GM19463 (cell line): ENCODE measurements at regions not wholly inside any gene's neighbourhood (a gene's known extent, or its start where the extent isn't known, plus 50 kb on each side); places are given as distances from the start of the nearest gene placed in this dataset.

Experiments
- ATAC-seq: cut with Tn5 transposase; IDR thresholded peaks from one replicate; pipeline ENCODE4 v1.9.1; 2021; ENCODE audit warnings: mild to moderate bottlenecking, moderate library complexity; ENCODE audit not compliant: unreplicated experiment

DNA sequence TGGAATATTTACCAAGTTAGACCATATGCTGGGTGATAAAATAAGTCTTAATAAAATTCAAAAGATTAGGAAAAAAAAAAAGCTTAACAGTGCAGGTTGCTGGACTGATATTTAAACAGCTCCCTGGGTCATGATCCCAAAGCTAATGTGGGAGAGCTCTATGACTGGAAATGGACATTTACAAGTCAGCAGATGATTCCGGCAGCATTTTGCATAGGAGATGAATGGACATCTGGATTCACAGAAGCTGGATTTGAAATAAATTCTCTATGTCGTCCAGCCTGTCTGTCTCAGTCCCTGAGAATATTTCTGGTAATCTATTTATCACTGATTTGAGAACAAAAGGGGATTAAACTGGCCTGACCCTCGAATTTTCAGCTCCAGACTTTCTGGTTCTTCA is 52.3 kb upstream of the KLHL25 start:
- ATAC-seq, result no peak

DNA sequence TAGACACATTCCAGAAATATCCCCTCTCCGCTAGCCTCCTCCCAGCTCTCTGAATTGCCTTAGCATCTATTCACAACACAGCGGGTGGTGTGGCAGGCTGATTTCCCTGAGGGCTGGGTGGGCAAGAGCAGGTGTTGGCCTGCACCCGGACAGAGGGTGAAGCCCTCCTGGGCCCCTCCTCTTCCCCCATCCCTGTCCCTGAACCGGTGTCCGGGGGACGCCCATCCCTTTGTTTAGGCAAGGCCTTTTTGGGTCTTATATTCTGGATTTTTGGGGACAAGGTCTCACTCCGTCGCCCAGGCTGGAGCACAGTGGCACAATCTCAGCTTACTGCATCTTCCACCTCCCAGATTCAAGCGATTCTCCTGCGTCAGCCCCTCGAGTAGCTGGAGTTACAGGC is 55.2 kb upstream of the KLHL25 start:
- no peak for ATAC-seq

DNA sequence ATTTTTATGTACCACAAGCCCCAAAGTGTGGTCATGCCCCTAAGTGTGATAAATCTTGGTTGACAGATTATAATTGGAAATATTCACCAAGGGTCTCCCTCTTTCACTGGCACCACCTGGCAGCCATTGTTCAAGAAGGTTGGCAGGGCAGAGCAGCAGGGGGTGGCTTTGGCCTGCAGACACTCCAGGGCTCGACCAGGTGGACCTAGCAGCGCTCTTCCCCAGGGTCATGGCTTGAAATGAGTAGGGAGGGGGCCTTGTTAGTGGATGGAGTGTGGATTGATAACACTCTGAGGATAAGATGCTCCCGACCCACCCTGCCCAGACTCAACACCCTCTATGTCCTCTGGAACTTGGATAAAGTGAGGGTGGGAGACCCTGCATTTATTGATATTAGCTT is 58.2 kb upstream of the KLHL25 start:
- ATAC-seq, result no peak

DNA sequence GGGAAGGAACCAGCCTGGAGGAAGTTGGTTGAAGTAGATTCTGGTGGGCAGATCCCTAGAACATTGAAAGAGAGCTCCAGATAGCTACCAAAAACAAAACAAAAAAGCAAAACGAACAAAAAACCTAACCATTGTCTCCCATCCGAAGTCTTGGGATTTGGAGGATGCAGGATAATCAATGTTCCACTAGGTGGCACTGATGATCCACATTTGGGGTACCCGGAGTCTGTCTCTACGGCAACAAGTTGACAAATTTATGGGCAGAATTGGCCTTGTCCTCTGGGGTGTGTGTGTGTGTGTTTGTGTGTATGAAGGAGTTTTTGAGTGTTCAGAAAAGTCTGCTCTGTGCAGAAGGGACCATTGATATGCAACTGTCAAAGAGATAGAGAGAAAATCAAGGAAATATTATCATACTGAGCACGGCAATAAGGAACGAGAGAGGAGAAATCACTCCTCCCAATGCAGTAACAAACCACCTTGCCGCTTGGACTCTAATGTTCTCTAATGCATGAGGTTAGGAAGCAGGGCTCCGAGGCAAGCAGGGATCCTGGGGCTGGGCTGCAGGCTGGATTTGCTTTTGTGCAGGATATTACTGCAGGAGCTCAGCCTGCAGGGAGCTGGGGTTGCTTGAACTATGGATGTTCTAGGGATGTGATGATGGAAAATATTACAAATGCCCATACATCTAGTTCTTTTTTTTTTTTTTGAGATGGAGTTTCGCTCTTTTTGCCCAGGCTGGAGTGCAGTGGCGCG is 59.8 kb upstream of the KLHL25 start:
- peak; percentile 46 for ATAC-seq

DNA sequence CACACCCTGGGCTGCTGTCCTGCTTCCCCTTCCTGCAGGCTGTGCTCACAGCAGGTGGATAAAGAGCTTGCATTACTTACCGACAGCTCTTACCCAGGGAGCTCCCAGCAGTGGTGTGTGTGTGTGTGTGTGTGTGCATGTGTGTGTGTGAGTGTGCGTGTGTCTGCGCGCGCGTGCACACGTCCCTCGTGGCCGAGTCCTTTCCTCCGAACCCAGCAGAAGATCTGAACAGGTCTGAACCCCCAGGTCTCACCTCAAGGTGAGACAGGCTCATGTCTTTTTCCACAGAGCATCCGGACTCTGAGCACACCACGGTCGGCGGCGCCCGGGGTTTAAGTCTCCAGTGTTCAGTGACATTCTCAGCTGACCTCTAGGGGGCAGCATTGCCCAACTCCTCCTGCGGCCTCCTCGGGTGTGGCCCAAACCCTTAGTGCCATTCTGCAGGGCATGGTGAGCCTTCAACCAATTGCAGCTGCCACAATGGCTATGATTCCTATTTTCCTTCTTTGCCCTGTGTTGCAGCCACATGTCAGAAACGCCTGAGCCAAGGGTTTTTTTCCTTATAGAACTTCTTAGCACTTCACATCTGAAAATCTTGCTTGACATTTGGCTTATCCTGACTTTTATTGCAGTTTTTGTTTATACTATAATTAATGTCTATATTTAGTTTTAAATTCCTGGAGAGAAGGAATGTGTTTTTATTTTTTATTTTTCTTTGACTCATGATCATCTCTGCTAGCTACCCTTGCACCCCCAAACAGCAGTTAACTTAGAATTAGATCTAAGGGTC is 64.1 kb upstream of the KLHL25 start:
- ATAC-seq, result peak; percentile 93

DNA sequence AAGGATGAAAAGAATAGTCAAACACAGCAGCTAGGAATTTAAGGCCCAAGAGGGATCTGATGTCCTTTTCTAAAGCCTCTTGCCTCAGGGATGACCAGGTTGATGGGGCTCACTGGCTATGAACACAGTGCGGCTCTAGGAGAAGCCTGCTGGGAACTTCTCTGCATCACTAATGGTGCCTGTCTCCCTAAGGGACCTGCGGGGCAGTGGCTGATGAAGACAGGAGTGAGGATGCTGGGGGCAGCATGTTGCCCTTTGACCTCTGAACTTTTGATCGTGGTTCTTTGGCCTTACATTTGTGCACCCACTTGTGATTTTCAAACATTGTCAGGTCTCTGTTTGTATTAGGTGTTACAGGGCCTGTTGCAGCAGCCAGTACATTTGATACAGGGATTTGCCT is 64.9 kb upstream of the KLHL25 start:
- ATAC-seq, result no peak

DNA sequence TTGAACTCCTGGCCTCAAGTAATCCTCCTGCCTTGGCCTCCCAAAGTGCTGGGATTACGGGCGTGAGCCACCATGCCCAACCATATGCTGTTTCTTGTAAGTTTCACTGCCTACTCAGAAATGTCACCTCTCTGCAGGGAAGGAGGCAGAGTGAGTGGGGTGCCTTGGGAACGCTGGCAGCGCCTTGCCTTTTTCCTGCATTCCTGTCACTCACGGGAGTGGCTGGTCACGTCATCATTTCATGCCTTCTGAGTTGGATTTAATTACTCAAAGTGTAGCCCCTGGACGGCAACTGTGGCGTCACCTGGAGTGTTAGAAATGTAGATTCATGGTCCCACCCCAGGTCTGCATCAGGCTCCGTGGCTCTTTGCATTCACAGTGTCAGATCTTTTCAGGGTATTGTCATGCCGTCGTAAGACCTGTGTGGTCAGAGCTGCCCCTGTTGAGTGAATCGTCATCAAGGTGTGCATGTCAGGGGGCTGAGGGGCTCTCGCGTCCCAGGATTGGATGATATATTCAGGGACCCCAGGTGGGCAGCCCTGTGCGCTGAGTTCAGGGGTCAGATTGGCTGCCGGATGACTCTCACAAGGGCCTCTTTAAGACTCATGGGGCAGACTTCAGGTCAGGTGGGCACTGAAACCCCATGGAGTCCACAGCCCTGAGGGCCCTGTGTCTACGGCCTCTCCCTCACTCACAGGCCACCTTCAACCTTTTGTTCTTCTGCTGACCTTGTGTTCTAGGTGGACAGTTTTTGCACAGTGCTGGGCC is 65.9 kb upstream of the KLHL25 start:
- ATAC-seq, result no peak

DNA sequence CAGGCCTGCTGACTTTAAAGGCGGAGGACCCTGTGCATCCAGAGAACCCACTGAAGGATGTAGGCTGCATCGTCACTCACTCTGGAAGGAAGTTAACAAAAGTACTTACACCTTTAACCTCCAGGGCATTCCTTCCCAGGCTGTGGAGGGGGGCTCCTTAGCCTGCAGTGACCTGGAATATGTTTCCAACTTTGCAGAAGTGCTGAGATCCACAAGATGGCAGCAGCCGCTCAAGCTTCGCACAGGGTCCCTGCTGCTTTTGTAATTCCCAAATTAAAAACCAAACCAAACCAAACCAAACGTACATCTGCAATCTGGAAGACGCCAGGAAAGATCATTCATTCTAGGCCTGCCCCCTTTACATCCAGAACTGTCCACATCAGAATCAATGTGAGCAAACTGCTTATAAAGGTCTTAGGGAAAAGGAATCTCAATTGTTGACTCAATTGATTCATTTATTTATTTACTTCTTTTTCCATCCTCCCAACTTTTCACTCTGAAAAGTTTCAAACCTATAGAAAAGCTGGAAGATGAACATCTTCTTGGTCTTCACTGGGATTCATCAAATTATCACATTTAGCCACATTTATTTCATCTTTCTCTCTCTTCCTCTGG is 70.5 kb upstream of the KLHL25 start:
- ATAC-seq, result no peak

DNA sequence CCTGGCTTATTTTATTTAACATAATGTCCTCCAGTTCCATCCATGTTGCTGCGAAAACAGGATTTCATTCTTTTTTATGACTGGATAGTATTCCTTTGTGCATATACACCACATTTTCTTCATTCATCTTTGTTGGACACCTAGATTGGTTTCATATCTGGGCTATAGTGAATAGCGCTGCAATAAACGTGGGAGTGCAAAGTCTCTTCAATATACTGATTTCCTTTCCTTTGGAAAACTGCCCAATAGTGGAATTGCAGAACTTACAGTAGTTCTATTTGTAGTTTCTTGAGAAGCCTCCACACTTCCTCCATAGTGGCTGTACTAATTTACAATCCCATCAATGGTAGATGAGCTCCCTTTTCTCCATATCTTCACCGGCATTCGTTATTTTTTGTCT is 72.5 kb upstream of the KLHL25 start:
- ATAC-seq, result no peak

DNA sequence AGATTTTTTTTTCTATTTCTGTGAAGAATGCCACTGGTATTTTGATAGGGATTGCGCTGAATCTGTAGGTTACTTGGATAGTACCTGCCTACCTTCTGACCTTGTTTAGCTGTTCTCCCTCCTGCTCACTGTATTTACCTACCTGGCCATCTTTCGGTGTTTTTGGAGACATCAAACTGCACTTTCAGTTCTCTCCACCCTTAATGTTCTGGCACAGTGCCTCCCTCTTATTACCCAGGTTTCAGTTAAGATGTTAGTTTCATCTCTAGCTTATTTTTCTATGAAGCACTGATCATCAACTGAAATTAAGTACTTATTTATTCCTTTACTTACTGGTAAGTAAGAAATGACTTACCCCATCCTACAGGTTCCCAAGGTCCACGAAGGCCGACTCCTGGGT is 74.4 kb upstream of the KLHL25 start:
- ATAC-seq, result no peak

DNA sequence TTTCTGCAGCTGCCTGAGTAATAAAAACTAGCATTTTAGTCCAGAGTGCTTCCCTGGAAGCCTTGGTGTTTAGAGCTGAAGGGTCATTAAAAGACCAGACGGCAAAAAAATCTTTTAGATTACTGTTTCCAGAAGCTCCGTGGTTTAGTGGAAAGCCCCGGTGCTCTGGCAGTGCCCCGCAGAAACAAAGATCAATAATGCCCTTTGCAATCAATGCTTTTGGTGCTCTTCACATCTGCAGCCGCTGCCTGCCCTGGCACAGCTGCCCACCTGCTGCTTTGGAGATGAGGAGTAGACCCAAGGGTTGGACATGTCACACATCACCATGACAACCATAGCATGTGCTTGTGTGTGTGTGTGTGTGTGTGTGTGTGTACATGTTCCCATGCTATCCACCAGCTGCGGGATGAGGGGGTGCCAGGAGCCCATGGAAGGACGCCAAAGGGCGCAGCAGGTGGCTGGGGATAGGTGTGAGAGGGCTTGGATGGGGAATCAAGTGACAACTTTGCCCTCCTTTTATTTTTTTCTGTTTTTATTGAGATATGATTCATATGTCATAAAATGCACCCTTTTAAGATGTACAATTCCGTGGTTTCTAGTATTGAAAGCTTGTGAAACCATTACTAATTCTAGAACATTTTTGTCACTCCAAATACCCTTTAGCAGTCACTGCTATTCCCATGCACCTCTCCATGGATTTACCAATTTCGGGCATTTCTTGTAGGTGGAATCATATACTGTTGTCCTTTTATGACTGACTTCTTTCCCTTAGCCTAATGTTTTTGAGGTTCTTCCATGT is 75.7 kb upstream of the KLHL25 start:
- ATAC-seq, result no peak

DNA sequence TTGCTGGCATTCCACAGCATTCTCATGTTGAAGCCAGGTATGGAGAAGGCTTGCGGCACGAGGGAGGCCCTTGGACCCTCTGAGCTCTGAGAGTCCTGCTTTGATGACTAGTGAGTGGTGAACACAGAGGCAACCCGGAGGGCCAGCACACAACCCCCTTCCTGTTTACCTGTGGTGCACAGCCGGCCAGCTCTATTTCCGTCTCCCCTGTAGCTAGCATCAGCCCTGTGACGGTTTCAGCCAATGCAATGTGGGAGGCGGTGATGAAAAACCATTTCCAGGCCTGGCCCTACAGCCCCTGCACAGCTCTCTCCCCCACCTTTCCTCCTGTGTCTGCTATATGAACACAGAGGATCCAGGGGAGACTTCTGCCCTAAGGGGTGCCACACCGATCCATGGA is 76.8 kb upstream of the KLHL25 start:
- no peak for ATAC-seq

DNA sequence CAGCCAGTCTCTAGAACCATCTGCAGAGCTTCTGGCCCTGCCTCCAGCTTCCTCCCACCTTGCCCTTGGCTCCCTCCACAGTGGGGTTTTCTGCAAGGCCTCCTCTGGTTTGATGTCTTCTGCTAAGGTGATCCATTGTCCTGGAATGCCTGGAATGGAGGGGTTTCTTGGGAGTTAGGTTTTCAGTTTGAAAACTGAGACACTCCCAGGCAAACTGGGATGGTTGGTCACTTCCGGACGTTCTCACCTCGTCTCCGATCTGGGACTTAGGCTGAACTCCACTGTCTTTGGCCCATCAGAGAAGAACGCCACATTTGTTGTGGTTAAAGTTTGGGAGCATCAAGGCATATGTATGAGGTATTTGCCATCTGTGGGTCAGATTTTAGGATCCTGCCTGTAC is 77.4 kb upstream of the KLHL25 start:
- ATAC-seq, result no peak

DNA sequence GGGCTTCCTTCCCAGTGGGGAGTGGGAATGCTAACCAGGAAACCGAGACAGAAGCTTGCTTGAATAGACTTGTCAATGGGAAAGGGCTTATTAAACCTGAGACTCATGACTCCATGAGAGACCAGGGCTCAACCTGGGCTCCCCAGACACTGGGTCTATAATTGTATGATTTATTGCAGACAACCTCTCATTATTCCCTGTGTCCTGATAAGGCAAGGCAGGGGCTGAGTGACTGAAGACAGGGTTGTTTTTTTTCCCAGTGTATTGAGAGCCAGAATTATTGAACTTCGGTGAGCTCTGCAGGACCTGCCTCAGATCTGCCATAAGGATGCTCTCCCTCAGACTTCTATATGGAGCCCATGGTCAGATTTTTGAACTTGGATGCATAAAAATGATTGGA is 79.5 kb upstream of the KLHL25 start:
- no peak for ATAC-seq

DNA sequence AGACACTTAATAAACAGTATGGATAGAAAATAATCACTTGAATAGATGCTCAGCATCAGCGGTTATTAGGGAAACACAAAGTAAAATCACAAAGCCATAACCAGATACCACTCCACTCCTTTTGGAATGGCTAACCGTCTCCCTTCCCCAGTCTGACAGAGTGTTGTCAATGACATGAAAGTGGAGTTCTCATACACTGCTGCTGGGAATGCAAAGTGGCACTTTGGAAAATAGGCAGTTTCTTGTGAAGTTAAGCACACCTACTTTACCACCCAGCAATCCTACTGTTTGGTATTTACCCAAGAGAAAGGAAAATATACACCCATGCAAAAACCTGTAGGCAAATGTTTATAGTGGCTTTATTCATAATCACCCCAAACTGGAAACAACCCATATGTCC is 81.0 kb upstream of the KLHL25 start:
- ATAC-seq, result no peak

DNA sequence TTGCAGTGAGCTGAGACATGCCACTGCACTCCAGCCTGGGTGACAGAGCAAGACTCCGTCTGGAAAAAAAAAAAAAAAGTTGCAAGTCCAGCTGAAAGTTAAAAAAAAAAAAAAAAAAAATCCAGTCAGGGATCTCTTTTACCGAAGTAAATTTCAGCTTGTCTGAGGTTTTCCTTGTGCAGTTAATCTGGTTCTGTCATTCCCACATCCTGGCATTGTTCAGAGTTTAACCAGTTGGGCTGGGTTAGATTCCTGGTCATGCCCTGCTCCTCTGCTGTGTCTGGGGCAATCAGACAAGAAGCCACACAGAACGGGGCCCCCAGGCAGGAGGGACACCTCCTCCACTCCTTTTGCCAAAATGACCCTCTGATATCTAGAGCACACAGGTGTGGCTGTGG is 84.1 kb upstream of the KLHL25 start:
- no peak for ATAC-seq

DNA sequence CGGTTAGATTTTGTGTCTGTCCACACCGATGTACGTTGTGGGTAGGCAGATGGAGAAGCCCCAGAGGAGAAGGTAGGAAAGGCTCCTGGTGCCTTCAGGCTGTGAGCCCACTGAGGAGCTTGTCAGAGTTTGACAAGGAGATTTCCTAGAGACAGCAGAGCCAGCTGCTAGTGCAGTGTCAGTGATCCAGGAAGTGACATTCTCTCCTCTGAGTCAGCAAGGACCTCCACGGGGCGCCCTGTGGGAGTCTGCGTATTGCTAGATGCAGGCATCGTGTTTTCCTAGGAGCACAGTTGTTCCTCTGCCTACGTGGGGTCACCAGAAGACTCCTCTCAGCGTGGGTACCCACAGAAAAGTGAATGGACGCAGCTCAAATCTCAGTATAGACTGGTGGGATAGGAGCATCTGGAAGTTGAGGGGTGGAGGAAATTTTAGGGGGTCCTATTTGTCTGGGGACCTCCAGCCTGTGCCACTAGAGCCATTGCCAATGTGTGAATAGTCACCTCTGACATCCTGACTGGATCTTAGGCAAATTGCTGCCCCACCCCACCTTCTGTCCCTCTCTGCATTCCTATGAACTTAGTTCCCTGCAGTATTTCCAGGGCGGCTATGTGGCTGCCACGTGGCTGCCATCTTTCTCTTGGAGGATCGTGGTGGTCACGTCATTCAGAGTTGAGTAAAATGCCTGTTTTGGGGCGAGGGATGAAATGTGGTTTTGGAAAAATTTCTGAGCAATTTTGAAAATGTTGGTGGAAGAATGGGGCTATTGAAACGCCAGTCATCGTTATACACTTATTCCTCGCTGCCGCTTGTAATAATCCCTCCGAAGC is 84.8 kb upstream of the KLHL25 start:
- no peak for ATAC-seq

DNA sequence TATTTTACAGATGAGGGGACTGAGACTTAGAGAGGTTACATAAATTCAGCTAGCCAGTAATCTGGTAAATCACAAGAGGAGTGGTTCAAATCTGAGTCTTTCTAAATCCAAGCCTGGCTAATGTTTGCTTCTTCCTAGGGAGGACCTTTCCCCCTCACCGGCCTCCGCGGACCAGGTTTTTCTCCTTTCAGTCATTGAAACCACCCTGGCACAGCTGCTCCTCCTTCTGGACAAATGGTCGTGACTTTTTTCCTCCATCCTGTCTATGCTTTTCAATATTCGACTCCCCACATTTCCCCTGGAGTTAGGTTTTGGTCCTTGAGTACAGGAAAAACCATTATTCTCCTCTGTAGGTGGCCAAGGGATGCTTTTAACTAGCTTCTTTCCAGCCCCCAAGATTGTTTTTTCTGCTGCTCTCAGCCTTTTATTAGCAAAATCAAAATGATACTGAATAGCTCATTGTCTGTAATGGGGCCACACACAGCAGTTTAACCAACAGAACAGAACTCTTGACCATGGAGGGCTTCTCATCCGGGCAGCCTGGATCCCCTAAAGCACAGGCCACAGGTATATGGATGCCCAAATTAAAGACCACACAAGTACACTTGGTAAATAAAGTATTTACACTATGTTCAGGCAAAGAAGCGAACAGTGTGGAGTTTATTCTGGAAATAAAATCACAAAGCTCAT is 85.9 kb upstream of the KLHL25 start:
- ATAC-seq, result no peak

DNA sequence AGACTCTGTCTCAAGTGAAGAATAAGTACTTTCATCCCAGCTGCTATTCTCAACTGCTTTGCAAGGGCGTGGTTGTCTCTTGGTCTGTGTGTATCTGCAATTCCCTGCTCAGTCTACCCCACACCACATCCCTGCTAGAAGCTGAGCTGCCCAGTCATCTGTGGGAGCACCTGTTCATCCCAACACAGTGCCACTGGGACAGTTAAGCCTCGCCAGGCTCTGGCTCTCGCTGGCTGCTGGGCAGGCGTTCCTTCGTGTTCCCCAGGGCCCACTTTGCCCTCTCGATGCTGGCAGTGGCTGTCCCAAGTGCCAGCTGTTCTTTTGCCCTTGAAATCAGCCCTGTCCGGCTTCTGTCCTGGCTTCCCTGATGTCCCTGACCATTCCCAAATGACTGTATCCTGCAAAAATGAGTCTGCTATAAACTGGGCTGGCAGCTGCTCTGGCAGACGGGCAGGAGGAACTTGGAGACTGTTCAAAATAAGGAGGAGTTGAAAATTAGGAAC is 91.6 kb upstream of the KLHL25 start:
- no peak for ATAC-seq
